BE2C (cell line): ENCODE measurements at regions not wholly inside any gene's neighbourhood (a gene's known extent, or its start where the extent isn't known, plus 50 kb on each side); places are given as distances from the start of the nearest gene placed in this dataset.

ENCODE experiments used
- DNase-seq: peaks from one replicate; pipeline ENCODE4 v3.0.0-alpha.2; 2020
- H3K27me3 ChIP-seq: fragments of 250-450 bp; sonication (Bioruptor Pico); 2 replicates; pipeline ENCODE4 v1.5.1; 2020; ENCODE audit warnings: mild to moderate bottlenecking
- H3K36me3 ChIP-seq: fragments of 250-450 bp; sonication (Bioruptor Pico); 2 replicates; pipeline ENCODE4 v1.5.1; 2020; ENCODE audit warnings: mild to moderate bottlenecking
- H3K4me1 ChIP-seq: fragments of 250-450 bp; sonication (Bioruptor Pico); 2 replicates; pipeline ENCODE4 v1.5.1; 2020
- H3K4me3 ChIP-seq: 2 replicates; pipeline ENCODE4 v1.5.1; 2011; ENCODE audit warnings: low read depth, low read length
- H3K9me3 ChIP-seq: fragments of 250-450 bp; sonication (Bioruptor Pico); 2 replicates; pipeline ENCODE4 v1.5.1; 2020
- CTCF ChIP-seq: IDR thresholded peaks from 2 replicates; pipeline ENCODE4 v1.5.1; 2012; ENCODE audit warnings: mild to moderate bottlenecking, low read depth, low read length

- no peak for TF ChIP-seq CTCF
- Histone ChIP-seq H3K4me1 (no peaks in the 10 kb centered on the region), H3K9me3 (no peaks in the 10 kb centered on the region), H3K27me3 (no peaks in the 10 kb centered on the region; the same call in 1 of the 2 replicates), H3K36me3 (no peaks in the 10 kb centered on the region), H3K4me3 (no peak overlapping the region)
- DNase-seq, result no peak
Observed at GRCh38 chr22:33204408-33204807, 146.2 kb upstream of the SYN3 start.

GRCh38 chr22:33202455-33202854, 144.3 kb upstream of the SYN3 start:
- no peaks in the 10 kb centered on the region for H3K36me3 ChIP-seq
- DNase-seq, result no peak
- no peak overlapping the region for H3K4me3 ChIP-seq
- TF ChIP-seq CTCF, result no peak
- no peaks in the 10 kb centered on the region for H3K9me3 ChIP-seq
- no peaks in the 10 kb centered on the region for H3K4me1 ChIP-seq
- no peaks in the 10 kb centered on the region; the same call in none of the 2 replicates for H3K27me3 ChIP-seq

GRCh38 chr22:33194529-33195077, 136.4 kb upstream of the SYN3 start:
- Histone ChIP-seq H3K36me3 (no peaks in the 10 kb centered on the region), H3K9me3 (no peaks in the 10 kb centered on the region), H3K4me1 (no peaks in the 10 kb centered on the region), H3K27me3 (no peaks in the 10 kb centered on the region; the same call in 1 of the 2 replicates), H3K4me3 (no peak overlapping the region)
- no peak for DNase-seq
- no peak for TF ChIP-seq CTCF

GRCh38 chr22:33192156-33192555, 134.0 kb upstream of the SYN3 start:
- no peak for TF ChIP-seq CTCF
- DNase-seq, result no peak
- H3K4me1 ChIP-seq, result no peaks in the 10 kb centered on the region
- H3K9me3 ChIP-seq, result no peaks in the 10 kb centered on the region
- no peaks in the 10 kb centered on the region for H3K27me3 ChIP-seq
- no peaks in the 10 kb centered on the region for H3K36me3 ChIP-seq
- no peak overlapping the region for H3K4me3 ChIP-seq

- Histone ChIP-seq H3K9me3 (no peaks in the 10 kb centered on the region), H3K27me3 (no peaks in the 10 kb centered on the region), H3K36me3 (no peaks in the 10 kb centered on the region), H3K4me1 (no peaks in the 10 kb centered on the region), H3K4me3 (no peak overlapping the region)
- no peak for DNase-seq
- TF ChIP-seq CTCF, result no peak
Observed at GRCh38 chr22:33188326-33188725, 130.1 kb upstream of the SYN3 start.

- H3K27me3 ChIP-seq, result no peaks in the 10 kb centered on the region
- no peak for TF ChIP-seq CTCF
- no peaks in the 10 kb centered on the region for H3K4me1 ChIP-seq
- no peaks in the 10 kb centered on the region for H3K36me3 ChIP-seq
- DNase-seq, result no peak
- H3K9me3 ChIP-seq, result no peaks in the 10 kb centered on the region
- H3K4me3 ChIP-seq, result no peak overlapping the region
Observed at GRCh38 chr22:33186816-33187215, 128.6 kb upstream of the SYN3 start.
